HG03460 (cell line): ENCODE measurements at regions not wholly inside any gene's neighbourhood (a gene's known extent, or its start where the extent isn't known, plus 50 kb on each side); places are given as distances from the start of the nearest gene placed in this dataset.

ENCODE experiments used
- ATAC-seq: cut with Tn5 transposase; IDR thresholded peaks from one replicate; pipeline ENCODE4 v1.9.1; 2021; ENCODE audit not compliant: unreplicated experiment

DNA sequence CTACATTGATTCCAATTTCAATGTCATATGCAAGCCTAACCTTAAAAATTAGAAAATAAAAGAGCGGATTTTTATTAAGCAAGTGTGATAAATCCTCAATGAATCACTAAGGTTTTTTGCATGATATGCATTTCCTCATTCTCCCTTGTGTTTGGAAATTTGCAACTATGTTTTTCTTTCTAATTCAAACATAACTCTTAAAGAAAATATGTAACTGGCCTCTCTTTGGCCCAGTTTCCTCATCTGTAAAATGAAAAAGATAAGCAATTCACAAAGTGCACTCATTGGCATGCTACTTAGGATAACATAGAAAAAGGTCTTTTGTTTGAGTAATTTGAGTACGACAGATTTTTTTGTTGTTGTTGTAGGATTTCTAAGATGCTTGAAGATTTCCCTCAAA lies 295.5 kb downstream of the CDH11 start:
- ATAC-seq, result no peak

DNA sequence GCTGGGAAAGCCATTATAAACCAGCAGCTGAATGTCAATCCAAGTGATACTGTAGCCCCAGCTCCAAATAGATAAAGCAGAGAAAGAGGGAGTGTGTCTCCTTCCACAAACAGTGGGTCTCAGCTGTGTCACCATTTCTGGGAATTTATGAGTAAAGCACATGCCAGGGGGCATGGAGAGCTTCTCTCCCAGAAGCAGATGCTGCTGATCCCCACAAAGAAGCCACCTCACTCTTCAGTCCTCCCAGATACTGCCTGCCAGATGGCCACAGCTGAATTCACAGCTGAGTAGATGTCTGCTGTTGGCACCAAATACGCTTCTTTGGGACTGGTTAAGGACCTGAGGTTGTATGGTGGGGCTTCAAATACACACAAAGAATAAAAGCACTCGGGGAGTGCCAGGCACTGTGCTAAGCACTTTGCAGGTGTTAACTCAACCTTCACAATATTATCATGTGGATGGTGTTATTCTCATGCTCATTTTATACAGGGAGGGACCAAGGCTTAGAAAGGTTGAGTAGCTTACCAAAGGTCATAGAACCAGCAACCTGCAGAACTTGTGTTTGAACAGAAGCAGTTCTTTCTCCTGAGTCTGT lies 298.3 kb downstream of the CDH11 start:
- ATAC-seq, result no peak

DNA sequence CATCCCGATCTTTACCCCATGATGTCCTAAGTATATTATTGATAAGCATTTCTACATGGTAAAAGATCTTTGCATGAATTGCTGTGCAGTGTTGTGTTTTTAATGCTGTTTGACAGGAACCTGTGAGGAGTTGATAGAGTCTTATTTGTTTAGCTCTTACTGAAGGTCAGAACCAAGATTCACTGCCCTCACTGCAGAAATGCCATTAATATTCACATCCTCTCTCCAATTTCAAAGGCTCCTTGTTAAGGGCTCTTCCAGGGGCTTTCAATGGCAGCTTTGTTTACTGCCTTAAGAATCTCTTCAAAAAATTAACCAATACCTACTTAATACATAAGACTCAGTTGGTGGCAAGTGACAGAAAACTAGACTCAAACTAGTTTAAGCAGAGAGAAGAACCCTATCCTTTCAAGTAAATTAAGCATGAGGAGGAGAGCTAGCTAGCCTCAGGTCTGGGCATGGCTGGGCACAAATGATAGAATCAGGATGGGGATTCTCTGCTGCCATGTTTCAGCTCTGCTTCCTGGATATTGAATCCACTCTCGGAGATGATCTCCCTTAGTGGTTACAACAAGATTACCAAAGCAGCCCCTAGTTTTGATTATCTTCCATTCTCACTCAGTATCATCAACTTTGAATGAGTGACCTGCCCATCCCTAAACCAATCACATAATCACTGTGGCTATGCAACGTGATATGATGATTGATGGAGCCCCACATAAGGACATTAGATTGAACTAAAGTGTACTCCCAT lies 311.8 kb downstream of the CDH11 start:
- no peak for ATAC-seq

DNA sequence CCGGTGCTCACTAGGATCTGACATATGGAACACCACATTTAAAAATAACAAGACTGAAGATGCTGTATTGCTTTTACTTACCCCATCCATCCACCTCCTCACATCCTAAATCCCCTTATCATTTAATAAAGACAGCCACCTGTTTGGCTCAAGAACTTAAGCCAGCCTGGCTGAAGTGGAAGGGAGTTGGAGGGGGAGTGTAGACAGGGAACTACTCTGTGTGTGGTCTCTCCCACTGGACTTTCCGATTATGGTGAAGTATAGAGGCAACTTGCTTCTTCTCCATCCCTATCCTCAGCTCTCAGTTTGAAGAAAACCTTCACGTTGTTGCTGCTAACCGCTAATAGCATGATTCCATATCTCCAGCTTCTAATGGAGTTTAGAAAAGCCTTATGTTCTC lies 313.4 kb downstream of the CDH11 start:
- ATAC-seq, result no peak

DNA sequence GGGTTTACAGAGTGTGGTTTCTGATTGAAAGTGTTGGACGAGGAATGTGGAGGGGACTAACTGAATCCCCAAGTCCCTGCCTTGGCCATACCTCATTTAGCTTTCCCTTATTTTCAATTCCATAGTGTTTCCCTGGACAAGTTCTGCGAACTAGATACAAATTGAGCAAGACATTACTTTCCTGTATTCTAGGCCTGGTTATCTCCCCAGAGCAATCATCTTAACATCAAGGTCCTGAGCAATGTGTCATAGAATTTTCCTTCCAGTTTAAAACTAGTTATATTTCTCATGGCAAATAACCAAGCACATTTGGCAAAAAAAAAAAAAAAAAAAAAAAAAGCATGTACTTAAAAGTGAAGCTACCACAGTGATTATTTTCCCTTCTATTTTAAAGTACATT lies 330.1 kb downstream of the CDH11 start:
- ATAC-seq, result no peak

DNA sequence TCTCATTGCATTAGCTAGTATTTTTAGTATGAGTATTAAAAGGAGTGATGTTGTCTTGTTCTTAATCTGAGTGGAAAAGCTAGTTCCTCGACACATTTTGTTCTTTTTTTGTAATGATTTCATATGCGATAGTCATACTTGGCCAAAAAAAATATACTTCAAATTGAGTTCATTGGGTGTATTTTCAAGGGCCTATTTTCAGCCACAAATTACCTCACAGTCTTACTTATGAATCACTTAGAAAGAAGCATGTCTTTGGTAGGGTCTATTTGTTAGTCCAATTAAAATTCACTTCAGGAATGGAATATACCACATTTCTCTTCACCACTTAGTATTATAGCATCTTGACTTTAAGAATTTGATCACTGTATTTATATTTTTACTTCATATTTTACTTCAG lies 337.2 kb downstream of the CDH11 start:
- no peak for ATAC-seq

DNA sequence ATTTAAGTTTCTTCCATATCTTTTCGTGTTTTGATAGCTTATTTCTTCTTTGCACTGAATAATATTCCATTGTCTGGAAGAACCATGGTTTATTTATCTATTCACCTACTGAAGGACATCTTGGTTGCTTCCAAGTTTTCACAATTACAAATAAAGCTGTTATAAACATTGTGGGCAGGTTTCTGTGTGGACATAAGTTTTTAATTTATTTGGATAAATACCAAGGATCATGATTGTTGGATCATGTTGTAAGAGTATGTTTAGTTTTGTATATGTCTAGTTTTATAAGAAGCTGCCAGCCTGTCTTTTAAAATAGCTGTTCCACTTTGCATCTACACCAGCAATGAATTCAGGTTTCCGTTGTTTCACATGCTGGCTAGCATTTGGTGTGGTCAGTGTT lies 339.4 kb downstream of the CDH11 start:
- no peak for ATAC-seq

DNA sequence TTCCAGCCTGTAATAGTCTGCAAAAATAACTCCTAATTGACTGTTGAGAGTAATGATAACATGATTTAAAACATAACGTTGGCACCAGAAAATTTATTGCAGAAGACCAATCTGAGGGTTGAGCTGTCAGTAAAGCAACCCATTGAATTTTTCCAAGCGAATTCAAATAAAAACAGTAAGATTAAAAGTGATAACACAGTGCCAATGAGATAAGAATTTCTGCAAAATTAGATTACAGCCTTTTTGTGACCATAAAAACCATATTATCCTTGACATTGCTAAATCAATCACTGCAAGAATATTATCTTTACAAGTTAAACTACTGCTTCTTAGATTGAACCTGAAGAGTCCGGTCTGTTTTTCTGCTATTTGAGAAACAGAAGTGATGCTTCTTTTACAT lies 341.4 kb downstream of the CDH11 start:
- ATAC-seq, result no peak

DNA sequence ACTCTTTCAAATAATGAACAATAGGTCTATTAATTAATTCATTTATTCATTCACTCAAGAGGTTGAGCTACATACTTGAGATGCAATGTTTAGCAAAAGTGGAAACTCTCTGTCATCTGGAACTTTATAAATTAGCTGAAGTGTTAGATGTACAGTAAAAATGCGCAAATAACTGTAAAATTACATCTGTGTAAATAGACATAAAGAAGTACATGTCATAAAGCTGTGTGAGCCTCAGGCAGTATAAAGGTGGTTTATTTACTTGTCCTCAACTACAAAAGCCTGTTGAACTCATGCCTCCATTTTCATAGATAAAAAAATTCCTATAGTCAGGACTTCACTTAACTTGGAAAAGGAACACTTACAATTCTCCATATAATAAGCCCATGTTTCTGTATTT lies 343.1 kb downstream of the CDH11 start:
- ATAC-seq, result no peak

DNA sequence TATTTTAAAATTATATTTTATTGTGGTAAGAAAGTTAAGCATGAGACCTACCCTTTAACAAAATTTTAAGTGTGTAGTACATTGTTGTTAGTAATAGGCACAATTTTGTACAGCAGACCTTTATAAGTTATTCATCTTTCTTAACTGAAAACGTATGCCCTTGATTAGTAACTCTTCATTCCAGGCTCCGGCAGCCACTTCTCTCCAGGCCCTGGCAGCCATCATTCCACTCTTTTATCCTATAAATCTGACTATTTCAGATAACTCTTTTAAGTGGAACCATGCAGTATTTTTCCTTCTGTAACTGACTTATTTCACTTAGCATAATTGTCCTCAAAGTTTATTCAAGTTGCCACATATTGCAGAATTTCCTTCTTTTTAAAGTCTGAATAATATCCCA lies 348.2 kb downstream of the CDH11 start:
- ATAC-seq, result no peak

DNA sequence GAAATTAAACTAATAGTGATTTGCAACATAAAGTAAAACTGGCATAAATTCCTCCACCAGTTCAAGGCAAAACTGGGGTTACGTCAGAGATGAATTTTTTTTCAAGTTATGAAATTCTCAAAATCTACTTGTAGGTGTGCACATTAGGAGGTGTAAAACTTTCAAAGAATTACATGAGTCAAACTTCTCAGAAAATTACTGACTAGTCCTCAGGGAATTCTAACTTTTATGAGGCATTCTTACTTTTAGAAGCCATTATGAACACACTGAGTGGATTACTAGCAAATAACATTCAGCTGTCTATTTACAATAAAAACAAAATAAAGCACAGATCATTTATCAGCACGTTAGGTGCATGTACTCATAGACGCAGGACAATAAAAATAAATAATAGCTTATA lies 348.7 kb downstream of the CDH11 start:
- no peak for ATAC-seq

DNA sequence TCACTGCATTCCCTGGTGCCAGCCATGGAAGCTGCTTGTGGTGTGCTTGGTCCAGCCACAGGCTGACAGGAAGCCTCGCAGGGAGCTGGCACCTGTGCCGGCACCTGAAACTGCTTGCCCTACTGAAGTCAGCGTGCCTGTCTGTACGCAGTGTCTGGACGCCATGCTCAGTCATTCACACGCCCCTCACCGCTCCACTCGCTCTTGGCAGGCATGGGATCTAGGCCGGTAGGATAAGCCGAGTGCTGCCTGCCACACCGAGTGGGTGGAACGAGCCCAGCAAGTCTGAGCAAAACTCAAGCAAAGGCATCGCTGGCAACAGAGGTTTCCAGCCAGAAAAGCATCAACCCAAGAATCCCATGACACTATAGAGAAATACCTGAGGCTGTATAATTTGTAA lies 350.6 kb downstream of the CDH11 start:
- ATAC-seq, result no peak

DNA sequence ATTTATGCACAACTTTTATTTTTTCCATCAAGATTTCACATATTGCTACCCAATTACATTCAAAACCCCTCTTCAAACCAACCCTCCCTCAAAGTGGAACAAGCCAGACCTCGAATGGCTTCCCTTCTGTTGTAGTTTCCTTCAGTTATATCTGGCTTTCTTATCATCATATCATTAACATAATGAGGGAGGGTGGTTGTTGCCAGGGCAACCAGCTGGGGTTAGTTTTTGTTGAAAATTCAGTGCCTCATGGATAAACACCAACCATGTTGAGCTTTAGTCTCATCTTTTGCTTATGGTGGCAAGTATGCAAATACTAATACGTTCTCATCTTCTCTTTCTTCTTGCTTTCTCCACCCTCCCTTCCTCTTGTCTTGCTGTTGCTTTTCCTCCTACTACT lies 359.7 kb downstream of the CDH11 start:
- ATAC-seq, result no peak

DNA sequence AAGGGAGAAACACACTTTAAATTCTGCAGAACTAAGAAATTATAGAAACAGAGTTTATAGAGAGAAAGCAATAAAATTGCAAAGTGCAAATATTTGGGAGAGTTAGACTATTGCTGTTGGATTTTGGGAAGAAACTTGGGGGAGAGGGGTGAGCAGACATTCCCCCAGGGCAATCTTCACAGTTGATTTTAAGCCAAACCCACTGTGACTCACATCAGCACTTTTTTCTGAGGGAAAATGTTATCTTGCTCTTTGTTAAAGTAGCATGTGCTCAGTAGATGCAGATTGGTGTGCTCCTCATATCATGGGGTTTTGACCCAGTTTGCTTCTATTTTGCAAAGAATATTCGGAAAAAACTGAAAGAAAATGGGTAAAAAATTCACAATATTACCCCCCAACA lies 367.6 kb downstream of the CDH11 start:
- ATAC-seq, result no peak

DNA sequence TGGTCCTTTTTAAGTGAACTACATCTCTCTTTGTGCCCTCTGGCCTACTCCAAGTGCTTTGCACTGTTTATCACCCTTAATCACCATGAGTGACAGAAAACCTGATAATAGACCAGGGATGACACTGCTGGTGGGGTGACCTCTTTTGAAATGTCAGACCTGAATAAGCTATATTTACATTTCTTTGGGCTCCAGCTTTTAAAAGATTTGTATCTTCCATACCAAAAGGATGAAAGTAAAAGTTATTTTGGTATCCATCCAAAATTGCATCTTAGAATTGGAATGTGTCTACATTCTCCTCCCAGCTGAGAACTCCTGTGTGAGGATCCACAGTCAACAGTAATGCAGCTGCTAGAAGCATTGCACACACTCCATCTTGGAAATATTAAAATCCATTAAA lies 370.0 kb downstream of the CDH11 start:
- ATAC-seq, result no peak

DNA sequence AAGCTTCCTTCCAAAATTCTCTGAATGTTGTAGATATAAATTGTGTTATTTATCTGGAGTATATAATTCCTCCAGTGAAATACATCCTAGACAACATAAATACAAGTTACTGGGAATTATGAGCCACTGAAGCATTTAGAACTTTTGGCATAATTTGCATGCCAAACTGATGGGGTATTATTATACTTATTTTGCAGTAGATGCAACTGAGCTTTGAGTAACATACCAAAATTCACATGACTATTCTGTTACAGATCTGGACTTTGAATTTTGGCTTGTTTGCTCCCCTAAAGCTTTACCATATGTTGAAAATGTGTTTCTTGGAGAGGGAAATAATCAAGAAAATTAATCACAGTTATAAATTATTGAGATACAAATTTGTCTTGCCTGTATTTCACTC lies 372.5 kb downstream of the CDH11 start:
- ATAC-seq, result no peak

DNA sequence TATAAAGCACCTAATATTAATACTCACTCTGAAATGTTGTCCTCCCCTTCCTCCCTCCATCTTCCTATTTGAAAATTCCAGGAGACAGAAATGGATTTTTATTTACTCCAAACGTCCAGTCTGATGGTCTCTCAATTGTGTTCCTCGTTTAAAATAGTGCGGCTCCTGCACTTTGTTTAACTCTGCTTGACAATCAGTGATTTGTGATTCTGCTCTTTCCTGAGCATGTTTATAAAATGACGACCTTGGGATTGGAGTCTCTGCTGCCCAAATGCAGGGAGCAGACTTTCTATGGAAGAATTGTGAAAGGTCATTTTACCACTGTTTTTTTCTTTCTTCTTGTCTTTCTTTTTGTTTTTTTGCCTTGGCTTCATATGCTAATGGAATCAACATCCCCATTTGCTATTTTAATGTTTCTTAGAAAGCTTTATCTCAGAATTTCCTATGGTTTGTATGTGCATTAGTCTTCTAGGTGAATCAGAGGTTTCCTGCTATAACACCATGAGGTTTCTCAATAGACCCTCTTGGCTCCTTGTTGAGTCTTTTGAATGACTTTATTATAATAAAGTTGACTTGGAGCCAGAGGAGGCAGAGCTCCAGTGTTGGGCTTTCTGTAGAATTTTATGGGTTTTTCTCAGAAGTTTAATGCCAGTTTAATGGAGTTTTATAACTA lies 376.5 kb downstream of the CDH11 start:
- no peak for ATAC-seq

DNA sequence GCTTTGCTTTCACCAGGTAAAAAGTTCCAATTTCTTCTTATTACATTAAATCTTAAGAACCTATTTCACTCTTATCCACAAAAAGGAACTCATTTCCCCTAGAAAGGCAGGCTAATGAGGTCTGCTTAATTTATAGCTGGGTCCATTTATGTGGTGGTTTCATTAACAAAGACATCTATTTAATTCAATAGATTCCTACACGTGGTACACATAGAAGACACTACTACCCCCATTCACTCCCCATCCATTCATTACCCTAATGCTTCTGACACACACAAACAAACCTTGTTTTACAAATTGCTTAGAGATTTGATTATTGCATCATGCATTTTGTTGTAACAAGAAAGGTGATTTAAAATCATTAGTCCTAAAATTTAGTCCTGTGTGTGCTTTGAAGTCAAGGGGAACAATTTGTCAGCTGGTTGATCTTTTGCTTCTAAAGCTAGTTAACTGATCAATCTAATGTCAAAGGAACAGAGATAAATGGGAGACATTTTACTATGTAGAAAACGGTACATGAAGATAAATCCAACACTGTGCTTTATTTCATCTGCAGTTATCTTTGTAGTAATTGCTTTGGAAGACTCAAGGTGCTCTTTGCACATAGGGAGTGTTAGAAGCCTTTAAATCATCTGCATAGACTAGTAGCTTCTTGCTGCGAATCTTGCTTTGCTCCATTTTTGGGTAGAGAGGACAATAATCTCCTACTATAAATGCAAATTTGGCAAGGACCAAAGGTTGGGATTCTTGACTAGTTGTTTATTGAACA lies 379.2 kb downstream of the CDH11 start:
- no peak for ATAC-seq

DNA sequence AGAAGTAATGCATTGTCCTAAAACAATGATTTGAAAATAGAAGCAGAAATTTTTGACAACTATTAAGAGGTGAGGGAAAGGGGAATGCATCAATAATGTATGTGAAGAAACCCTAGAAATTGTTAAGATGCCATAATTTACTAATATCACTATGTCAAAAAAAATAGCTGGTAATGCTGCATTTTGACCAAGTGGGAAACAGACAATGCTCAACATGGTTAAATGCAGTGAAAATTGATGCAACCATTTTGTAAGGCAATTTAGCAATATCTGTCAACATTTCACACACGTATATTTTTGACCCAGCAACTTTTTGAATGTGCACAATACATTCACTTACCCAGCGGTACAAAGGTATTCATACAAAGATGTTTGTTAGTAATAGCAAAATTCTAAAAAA lies 381.6 kb downstream of the CDH11 start:
- no peak for ATAC-seq

DNA sequence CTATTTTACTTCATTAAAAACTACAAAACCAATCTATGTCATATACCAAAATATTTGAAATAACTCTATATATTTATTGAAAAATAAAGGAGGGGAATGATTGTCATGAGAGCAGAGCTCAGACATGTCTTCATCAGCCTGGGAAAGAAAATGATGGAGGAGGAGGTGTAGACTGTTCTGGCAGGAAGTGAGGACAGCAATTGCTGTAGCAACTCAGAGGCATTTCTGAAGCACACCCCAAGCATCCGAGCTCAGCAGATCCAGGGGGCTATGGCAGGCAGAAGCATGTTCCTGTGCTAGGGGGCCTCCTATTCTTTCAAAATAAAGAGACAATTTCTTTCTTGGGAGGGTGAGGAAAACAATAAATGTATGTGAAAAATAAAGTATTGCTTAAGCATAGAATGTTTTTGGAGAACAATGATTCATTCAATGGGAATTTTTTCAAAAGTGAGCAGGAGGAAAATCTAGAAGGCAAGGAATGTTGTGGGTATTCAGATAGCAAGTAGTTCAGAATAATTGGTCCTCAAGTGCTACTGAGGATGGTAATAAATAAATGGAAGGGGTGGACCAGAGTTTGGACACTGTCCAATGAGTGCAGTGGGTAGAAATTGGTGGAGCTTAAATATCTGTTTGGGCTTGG lies 383.4 kb downstream of the CDH11 start:
- no peak for ATAC-seq

DNA sequence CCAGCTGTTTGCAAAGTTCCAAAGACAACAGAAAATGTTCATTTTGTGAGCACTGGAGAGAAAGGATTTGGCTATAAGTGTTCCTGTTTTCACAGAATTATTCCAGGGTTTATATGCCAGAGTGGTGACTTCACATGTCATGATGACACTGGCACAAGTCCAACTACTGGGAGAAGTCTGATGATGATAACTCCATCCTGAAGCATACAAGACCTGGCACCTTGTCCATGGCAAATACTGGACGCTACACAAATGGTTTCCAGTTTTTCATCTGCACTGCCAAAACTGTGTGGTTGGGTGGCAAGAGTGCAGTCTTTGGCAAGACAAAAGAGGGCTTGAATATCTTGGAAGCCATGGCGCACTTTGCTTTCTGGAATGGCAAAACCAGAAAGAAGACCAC lies 385.0 kb downstream of the CDH11 start:
- ATAC-seq, result no peak
